SH-SY5Y (cell line): ENCODE measurements at regions not wholly inside any gene's neighbourhood (a gene's known extent, or its start where the extent isn't known, plus 50 kb on each side); places are given as distances from the start of the nearest gene placed in this dataset.

ENCODE experiments used
- GATA2 ChIP-seq: IDR thresholded peaks from 2 replicates; pipeline ENCODE4 v1.6.1; 2011; ENCODE audit warnings: mild to moderate bottlenecking, low read depth, low read length
- GATA3 ChIP-seq: IDR thresholded peaks from 2 replicates; pipeline ENCODE4 v1.6.1; 2011; ENCODE audit warnings: low read depth, mild to moderate bottlenecking, low read length, moderate library complexity

DNA sequence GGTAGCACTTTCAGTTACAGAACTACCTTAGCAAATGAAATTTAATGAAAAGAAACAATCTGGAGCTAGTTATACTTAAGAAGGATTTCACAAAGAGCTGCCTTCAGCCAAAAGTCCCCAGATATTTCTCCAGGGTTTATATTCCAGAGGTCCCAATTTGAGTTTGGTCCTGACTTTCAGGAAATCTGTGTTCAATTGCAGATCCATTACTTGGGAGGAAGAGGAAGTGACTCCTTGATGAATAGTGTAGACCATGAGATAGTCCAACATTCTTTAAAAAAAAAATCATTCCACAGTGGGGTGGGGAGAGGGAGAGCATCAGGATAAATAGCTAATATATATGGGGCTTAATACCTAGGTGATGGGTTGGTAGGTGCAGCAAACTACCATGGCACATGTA lies 117.6 kb upstream of the ARHGAP20 start:
- TF ChIP-seq GATA2 (no peak), GATA3 (no peak)
